ENCODE measurements at regions not wholly inside any gene's neighbourhood (a gene's known extent, or its start where the extent isn't known, plus 50 kb on each side); places are given as distances from the start of the nearest gene placed in this dataset.

- Histone ChIP-seq H3K27me3 (no peaks in the 10 kb centered on the region), H3K27ac (no peak overlapping the region), H3K4me3 (no peak overlapping the region), H3K9me3 (no peaks in the 10 kb centered on the region), H3K4me1 (no peaks in the 10 kb centered on the region), H3K36me3 (no peaks in the 10 kb centered on the region)
- no peak for DNase-seq
- ATAC-seq (ENCODE audit: low FRiP score in 2 of 2) = no peak
- TF ChIP-seq CTCF (IDR thresholded peaks at IDR 0.05) = no peak
- no peak for TF ChIP-seq POLR2A (IDR thresholded peaks at IDR 0.05)
- WGBS, 2 donors = 87 to 89% methylated on average over 8 to 9 of the region's 9 CpGs
Measured at GRCh38 chr10:28912017-28912783, 234.9 kb downstream of the BAMBI start.

GRCh38 chr10:28913436-28914237 lies 236.3 kb downstream of the BAMBI start:
- TF ChIP-seq EP300 (IDR thresholded peaks at IDR 0.05) (no peak), POLR2AphosphoS5 (IDR thresholded peaks at IDR 0.05) (no peak), CTCF (IDR thresholded peaks at IDR 0.05) (no peak), POLR2A (IDR thresholded peaks at IDR 0.05) (no peak)
- ATAC-seq (ENCODE audit: low FRiP score in 2 of 2) = no peak
- no peak for DNase-seq

GRCh38 chr10:28914701-28915100 lies 237.4 kb downstream of the BAMBI start:
- no peaks in the 10 kb centered on the region for H3K36me3 ChIP-seq
- 61% methylated on average over 3 of the region's 3 CpGs for WGBS, 2 donors

More at GRCh38 chr10:28913436-28914237, 236.3 kb downstream of the BAMBI start:
- no peaks in the 10 kb centered on the region for H3K9me3 ChIP-seq
- H3K4me3 ChIP-seq = no peak overlapping the region
- no peaks in the 10 kb centered on the region for H3K4me1 ChIP-seq
- no peak overlapping the region for H3K27ac ChIP-seq
- 79 to 82% methylated on average over 12 of the region's 12 CpGs for WGBS, 2 donors
- H3K36me3 ChIP-seq = no peaks in the 10 kb centered on the region
- H3K27me3 ChIP-seq = no peaks in the 10 kb centered on the region

GRCh38 chr10:28915989-28916588 lies 238.8 kb downstream of the BAMBI start:
- Histone ChIP-seq H3K27me3 (no peaks in the 10 kb centered on the region), H3K9me3 (no peaks in the 10 kb centered on the region), H3K4me1 (no peaks in the 10 kb centered on the region), H3K4me3 (no peak overlapping the region), H3K27ac (no peak overlapping the region), H3K36me3 (no peaks in the 10 kb centered on the region)
- TF ChIP-seq POLR2A (IDR thresholded peaks at IDR 0.05) = no peak
- no peak for TF ChIP-seq POLR2AphosphoS5 (IDR thresholded peaks at IDR 0.05)
- TF ChIP-seq EP300 (IDR thresholded peaks at IDR 0.05) = no peak
- no peak for TF ChIP-seq CTCF (IDR thresholded peaks at IDR 0.05)
- ATAC-seq (ENCODE audit: low FRiP score in 2 of 2) (no peak), DNase-seq (no peak)
- WGBS, 2 donors = 81 to 83% methylated on average over 9 of the region's 9 CpGs

More at GRCh38 chr10:28914701-28915100, 237.4 kb downstream of the BAMBI start:
- TF ChIP-seq EP300 (IDR thresholded peaks at IDR 0.05) = no peak
- TF ChIP-seq POLR2A (IDR thresholded peaks at IDR 0.05) = no peak
- TF ChIP-seq POLR2AphosphoS5 (IDR thresholded peaks at IDR 0.05) = no peak
- no peak for TF ChIP-seq CTCF (IDR thresholded peaks at IDR 0.05)
- no peaks in the 10 kb centered on the region for H3K9me3 ChIP-seq
- DNase-seq (no peak), ATAC-seq (ENCODE audit: low FRiP score in 2 of 2) (no peak)
- no peak overlapping the region for H3K4me3 ChIP-seq
- no peaks in the 10 kb centered on the region for H3K4me1 ChIP-seq
- H3K27me3 ChIP-seq = no peaks in the 10 kb centered on the region
- no peak overlapping the region for H3K27ac ChIP-seq
